Peyer's patch (tissue), 4 donors: ENCODE measurements at regions not wholly inside any gene's neighbourhood (a gene's known extent, or its start where the extent isn't known, plus 50 kb on each side); places are given as distances from the start of the nearest gene placed in this dataset.

Source experiments
- CTCF ChIP-seq, 6 experiments: fragments of 450-650 bp in 4 of 6; fragments of 200-600 bp in 2 of 6; sonication (generic) in 1 of 6; IDR thresholded peaks; one replicate each; pipeline ENCODE4 v1.5.1; 2017 to 2019; ENCODE audit warnings: antibody characterized with exemption in 6 of 6, mild to moderate bottlenecking in 3 of 6, moderate library complexity in 1 of 6
- POLR2A ChIP-seq, 2 donors: fragments of 450-650 bp; IDR thresholded peaks; one replicate each; pipeline ENCODE4 v1.5.1; 2017; ENCODE audit warnings: antibody characterized with exemption in 2 of 2, mild to moderate bottlenecking in 2 of 2, moderate library complexity in 2 of 2

- no peak for TF ChIP-seq CTCF (IDR thresholded peaks at IDR 0.05)
- TF ChIP-seq POLR2A (IDR thresholded peaks at IDR 0.05) = no peak
These were observed 76.8 kb upstream of the PCDH8 start for GRCh38 chr13:52925251-52925650.
